ENCODE measurements at regions not wholly inside any gene's neighbourhood (a gene's known extent, or its start where the extent isn't known, plus 50 kb on each side); places are given as distances from the start of the nearest gene placed in this dataset.

DNA sequence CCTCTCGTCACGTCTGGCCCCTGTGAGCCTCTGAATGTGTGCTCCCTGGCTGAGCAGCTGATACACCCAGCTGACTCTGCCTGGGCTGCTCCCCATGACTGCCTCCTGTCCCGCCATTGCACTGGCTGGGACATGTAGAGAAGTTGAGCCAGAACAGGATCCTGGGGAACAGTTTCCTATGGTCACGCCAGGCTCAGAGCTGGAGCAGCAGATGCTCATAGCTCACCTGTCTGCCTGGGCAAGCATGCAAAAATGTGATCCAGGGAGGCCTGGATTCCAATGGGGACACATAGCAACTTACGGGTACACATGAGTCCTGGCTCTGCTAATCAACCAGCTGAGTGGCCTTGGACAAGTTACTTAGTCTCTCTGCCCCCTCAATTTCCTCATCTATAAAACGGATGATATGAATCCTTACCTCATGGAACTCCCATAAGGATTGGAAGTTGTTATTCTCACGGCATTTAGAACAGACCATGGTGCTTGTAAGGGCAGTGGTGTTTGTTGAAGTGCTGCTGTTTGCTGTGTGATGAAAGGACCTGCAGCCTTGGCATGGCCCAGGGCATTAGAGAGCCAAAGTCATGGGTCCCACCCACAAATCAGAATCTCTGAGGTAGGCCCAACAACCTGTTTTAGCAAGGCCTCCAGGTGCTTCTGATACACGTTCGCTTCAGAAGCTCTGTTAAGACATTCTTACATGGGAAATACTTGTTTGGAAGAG, 150.3 kb upstream of the VANGL1 start:
- DNase-seq, result no peak

GRCh38 chr1:115479055-115479482, 141.0 kb upstream of the NGF start:
- DNase-seq, result no peak

- no peak for DNase-seq
Observed at GRCh38 chr1:115477071-115477470, 139.0 kb upstream of the NGF start.

DNA sequence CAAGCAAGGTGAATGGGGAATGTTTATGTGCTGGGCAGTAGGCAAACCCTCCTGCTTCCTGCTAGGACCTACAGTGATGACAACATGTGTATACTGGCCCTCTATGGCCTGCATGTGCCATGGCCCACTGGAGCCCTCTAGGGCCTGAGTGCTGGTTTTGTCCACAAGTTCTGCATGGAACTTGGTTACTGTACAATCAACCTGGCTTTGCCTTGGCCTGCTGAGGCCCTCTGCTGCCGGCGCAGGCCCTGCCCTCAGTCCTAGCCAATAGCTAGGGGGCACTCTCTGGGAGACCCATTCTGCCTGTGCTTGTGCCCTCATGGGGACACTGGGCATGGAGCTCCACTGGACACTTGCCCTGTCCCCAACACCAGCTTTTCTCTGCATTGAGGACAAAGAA, 138.6 kb upstream of the NGF start:
- no peak for DNase-seq

DNA sequence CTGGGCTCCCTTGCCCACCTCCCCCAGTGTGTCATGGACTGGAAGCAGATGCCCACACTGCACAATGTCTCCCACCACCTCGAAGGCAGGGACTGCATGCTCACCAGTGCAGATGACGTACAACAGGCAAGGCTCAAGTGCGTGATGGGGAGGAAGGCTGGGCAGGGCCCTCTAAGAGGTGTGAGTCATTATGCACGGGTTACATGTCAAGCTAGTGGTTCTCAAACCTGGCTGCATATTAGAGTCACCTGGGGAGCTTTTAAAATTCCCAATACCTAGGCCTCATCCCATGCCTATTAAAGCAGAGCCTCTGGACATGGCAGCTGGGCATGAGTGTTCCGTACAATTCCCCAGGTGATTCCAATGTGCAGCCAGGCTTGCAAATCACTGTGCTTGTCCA, 137.9 kb upstream of the NGF start:
- DNase-seq, result no peak

- no peak for DNase-seq
Observed at GRCh38 chr1:115475252-115475651, 137.2 kb upstream of the NGF start.

GRCh38 chr1:115473986-115474565, 136.0 kb upstream of the NGF start:
- DNase-seq, result no peak

- peak in 1 of 2 experiments; percentile 15 for DNase-seq
Observed at GRCh38 chr1:115469703-115470476, 131.8 kb upstream of the NGF start.

GRCh38 chr1:115467790-115468189, 129.7 kb upstream of the NGF start:
- DNase-seq, result no peak

GRCh38 chr1:115467196-115467595, 129.1 kb upstream of the NGF start:
- no peak for DNase-seq

- DNase-seq, result no peak
Observed at GRCh38 chr1:115466433-115466832, 128.4 kb upstream of the NGF start.

DNA sequence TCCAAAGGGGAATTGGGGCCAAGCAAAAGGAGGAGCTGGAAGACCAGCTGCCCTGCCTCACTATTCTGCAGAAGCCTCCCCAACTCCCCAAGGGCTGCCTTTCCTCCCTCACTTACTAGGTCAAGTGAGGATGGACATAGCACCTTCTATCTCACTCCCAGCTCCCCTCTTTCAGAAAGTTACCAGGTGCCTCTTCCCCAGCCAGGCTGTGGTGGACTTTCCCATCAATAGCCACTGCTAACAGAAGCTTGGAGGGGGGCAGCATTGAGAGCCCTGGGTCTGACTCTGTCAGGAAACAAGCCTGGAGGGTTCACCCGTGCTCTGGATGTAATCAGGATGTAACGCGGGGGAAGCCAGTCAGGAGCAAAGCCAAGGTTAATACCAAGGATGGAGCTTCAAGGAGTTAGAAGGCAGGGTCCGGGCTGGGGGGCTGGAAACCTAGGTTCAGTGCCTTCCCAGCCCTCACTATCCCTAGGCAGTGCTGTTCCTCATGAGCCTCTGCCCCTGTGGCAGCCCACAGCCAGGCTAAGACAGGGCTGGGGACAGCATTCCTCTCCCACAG, 127.8 kb upstream of the NGF start:
- DNase-seq, result no peak

- no peak for DNase-seq
Observed at GRCh38 chr1:115463347-115463746, 125.3 kb upstream of the NGF start.

DNA sequence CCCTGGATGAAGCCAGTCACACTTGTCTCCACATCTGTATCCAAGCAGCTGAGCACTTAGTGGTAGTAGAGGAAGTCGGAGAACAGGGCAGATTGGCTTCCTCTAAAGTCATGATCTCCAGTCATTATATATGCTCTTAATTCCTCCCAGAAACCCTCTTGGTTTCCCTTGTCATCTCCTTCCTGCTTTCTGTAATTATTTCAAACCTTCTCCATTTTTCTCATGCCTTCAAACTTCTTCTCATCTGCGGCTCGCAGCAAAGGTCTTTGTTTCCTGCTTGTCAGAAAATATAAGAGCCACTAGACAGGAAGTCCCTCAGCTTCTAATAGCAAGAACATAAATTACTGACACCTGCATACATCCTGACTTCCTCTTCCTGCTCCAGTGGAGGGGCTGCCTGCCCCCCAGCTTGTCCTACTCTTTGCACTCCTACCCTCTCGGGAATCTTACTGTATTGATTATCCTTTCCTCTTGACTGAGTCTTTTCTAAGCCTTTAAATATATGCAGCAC, 124.6 kb upstream of the NGF start:
- no peak for DNase-seq

GRCh38 chr1:115461526-115461925, 123.5 kb upstream of the NGF start:
- DNase-seq, result no peak

DNA sequence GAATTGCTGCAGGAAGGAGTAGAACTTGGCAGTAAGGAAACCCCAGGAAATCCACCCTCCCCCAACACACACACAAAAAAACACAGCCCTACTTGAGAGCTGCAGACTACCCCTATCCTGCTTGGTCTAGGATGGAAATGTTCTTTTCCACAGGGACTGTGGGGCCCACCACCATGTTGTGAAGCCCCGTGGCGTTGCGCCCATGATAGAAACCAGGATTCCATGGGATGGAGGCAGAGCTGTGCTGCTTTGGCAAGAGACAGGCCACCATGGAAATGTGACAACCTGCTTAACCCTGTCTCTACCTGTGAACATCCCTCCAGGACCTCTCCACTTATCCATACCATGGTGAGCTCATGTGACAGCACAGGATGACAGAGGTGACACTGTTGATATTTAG, 121.1 kb upstream of the NGF start:
- no peak for DNase-seq

GRCh38 chr1:115458426-115459114, 120.5 kb upstream of the NGF start:
- DNase-seq, result no peak

GRCh38 chr1:115457289-115457688, 119.2 kb upstream of the NGF start:
- DNase-seq, result no peak

DNA sequence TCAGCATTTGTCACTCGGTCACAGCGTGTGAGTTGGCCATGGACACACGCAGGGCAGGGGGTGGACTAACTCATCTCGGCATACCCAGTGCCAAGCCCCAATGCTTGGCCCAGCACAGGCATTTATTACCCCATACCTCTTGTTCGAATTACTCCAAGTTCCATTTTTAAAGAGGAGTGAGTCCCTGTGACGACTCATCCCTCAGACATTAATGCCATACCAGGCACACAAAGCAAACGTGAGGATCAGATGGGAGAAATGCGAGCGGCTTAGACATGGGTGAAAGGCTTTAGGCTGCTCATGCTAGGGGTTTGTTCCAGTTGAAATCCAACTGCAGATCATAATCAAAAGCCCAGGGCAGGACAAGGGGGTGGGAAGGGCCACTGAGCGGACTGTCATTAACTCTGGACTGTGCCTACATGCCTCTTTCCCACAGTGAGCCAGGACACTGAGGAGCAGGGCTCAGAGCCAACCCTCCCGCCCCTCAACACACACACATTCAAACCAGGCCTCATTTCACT, 118.5 kb upstream of the NGF start:
- no peak for DNase-seq

DNA sequence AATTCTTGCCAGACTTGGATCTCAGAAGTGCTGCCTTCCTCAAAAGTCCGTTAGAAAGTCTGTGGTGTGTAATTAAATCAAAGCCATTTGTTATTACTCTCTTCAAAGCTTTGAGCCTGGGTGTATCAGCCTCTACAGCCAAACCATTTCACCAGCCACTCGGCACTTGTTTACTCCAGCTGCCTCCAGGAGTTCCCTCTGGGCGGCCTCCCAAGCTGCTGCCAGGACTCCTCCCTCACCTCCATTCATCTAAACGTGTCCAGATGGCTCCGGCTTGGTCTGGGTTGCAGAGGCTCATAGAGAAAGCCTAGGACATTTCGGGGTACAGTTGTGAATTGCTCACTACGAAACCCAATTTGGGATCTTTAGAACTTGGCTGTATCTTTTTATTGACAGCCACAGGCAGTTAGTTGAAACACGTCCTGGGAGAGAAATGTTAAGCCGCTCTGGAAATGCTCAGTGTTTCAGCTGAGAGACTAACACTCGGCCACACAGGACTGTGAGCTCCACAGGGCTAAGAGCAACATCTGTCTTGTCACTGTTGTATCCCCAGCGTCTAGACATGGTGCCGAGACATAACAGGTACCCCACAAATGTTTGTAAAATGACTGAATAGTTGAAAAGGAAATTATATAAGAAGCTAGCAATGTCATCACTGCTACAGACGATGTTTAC, 116.9 kb upstream of the NGF start:
- no peak for DNase-seq

GRCh38 chr1:115453666-115454065, 115.6 kb upstream of the NGF start:
- no peak for DNase-seq
